Muscle of leg (tissue), 3 donors: ENCODE measurements at regions not wholly inside any gene's neighbourhood (a gene's known extent, or its start where the extent isn't known, plus 50 kb on each side); places are given as distances from the start of the nearest gene placed in this dataset.

Experiments used
- DNase-seq: peaks from one replicate; pipeline ENCODE4 v3.0.0; 2013
- H3K27ac ChIP-seq: one replicate; pipeline ENCODE4 v1.5.1; 2013; ENCODE audit warnings: mild to moderate bottlenecking, low read length, control low read depth
- H3K27me3 ChIP-seq: one replicate; pipeline ENCODE4 v1.6.1; 2013; ENCODE audit warnings: low read length; ENCODE audit not compliant: control insufficient read depth, insufficient read depth
- H3K36me3 ChIP-seq: one replicate; pipeline ENCODE4 v1.6.1; 2013; ENCODE audit warnings: low read length; ENCODE audit not compliant: control insufficient read depth, insufficient read depth
- H3K4me1 ChIP-seq: one replicate; pipeline ENCODE4 v1.6.1; 2013; ENCODE audit warnings: low read length; ENCODE audit not compliant: control insufficient read depth, insufficient read depth
- H3K4me3 ChIP-seq: one replicate; pipeline ENCODE4 v1.5.1; 2013; ENCODE audit warnings: low read length, control low read depth
- H3K9me3 ChIP-seq: replicated peaks from 2 replicates; pipeline ENCODE4 v1.6.1; 2013; ENCODE audit warnings: low read depth, low read length; ENCODE audit not compliant: control insufficient read depth
- WGBS: methylation state at CpG from one replicate; pipeline ENCODE4 v1.1.5; 2013; ENCODE audit warnings: missing lambda C conversion rate; ENCODE audit not compliant: insufficient coverage; 5-methylcytosine and 5-hydroxymethylcytosine counted together

DNA sequence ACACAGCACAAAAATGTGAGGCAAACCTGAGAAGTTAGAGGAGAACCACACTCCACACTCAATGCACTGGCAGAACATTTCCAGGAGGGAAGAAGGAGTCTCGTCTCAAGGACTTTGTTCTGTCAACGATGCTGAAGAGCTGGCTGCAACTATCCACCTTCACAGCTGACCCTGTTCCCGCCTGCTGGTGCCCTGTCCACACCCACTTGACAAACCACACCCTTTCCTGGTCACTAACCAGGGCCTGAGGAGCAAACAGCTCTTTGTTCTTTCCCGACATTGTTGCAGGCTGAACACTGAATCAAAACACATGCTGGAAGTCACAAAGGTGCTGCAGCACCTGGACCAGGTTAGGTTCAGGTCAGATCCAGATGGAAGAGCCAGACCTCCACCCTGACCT lies 92.6 kb upstream of the ARRDC4 start:
- Histone ChIP-seq H3K36me3 (no peaks in the 10 kb centered on the region), H3K9me3 (no peaks in the 10 kb centered on the region), H3K27ac (no peak overlapping the region), H3K4me1 (peaks cover 14% of the 10 kb centered on the region), H3K4me3 (no peak overlapping the region), H3K27me3 (no peaks in the 10 kb centered on the region)
- 40% methylated on average over 3 of the region's 4 CpGs for WGBS
- no peak for DNase-seq

DNA sequence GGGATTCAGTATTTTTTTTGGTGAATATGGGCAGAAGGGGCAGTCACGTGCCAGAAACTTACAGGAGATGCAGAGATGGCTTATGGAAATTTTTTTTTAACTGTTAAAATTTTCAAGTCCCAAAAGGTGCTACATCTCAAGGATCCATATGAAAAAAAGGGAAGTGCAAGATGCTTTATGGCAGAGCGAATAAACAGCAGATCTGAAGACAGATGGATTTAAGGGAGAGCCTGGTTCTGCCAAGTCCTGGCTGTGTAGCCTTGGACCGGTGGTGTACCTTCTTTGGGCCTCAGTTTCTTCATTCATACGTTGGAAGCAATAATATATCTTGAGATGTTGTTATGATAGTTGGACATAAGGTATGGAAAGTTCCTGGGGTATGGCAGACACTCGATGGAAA lies 91.5 kb upstream of the ARRDC4 start:
- Histone ChIP-seq H3K36me3 (no peaks in the 10 kb centered on the region), H3K4me1 (peaks cover 14% of the 10 kb centered on the region), H3K27ac (no peak overlapping the region), H3K4me3 (no peak overlapping the region), H3K27me3 (no peaks in the 10 kb centered on the region), H3K9me3 (no peaks in the 10 kb centered on the region)
- 67% methylated on average over 2 of the region's 5 CpGs for WGBS
- no peak for DNase-seq

DNA sequence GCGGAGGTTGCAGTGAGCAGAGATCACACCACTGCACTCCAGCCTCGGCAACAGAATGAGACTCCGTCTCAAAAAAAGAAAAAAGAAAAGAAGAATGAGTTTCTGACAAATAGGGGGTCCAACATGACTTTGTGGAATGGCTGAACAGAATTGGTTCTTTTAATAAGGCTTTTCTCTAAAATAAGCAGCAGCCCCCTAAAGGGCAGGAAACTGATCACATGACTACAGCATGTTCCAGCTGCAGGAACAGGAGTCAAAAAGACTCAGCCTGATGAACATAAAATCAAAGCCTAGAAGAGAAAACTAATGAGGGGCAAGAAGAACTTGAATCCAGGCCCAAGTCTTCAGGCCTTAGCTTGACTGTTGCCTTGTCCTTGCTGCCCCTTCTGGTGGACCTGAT lies 89.7 kb upstream of the ARRDC4 start:
- Histone ChIP-seq H3K4me3 (no peak overlapping the region), H3K9me3 (no peaks in the 10 kb centered on the region), H3K4me1 (peaks cover 14% of the 10 kb centered on the region), H3K36me3 (no peaks in the 10 kb centered on the region), H3K27me3 (no peaks in the 10 kb centered on the region), H3K27ac (no peak overlapping the region)
- WGBS: 76% methylated on average over 2 of the region's 3 CpGs
- DNase-seq: no peak

DNA sequence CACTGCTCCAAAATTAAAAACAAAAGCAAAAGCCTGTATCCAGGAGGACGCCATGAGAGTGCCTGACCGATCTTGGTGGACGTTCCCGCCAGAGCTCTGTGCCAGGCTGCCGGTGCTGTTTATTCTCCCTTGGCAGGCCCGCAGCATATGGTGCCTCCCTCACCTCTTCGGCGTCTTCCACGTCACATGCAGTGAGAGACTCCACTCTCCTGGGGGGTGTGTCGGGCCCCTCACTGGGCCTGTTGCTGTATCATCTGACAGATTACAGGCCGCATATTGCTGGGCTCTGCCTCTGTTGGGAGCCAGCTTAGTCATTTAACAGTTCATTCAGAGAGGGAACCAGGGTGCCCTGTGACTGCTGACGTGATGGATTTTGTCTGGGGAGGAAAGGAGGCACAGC lies 86.4 kb upstream of the ARRDC4 start:
- no peak overlapping the region for H3K27ac ChIP-seq
- H3K27me3 ChIP-seq: no peaks in the 10 kb centered on the region
- H3K4me1 ChIP-seq: no peaks in the 10 kb centered on the region
- H3K9me3 ChIP-seq: no peaks in the 10 kb centered on the region
- no peak overlapping the region for H3K4me3 ChIP-seq
- no peaks in the 10 kb centered on the region for H3K36me3 ChIP-seq
- no peak for DNase-seq
- WGBS: 69% methylated on average over 9 of the region's 12 CpGs

DNA sequence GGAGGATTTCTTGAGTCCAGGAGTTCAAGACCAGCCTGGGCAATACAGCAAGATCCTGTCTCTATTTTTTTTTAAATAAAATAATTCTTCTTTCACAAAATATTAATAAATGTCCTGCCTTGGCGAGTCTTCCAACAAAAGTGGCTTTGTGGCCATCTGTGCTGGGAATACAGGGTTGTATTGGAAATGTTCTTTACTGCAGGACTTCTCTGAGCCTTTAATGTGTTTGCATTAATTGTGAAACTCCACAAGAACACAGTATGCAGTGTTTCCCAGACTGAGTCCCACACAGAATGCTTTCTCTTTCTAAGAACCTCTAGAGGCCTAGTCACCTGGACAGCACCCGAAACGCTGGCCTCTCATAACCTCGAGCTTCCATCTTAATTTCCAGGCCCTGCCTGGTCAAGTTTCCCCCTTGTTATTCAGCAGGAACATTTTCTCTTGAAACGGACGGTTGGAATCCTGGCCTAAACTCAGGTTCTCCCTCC lies 85.4 kb upstream of the ARRDC4 start:
- Histone ChIP-seq H3K4me1 (no peaks in the 10 kb centered on the region), H3K36me3 (no peaks in the 10 kb centered on the region), H3K4me3 (no peak overlapping the region), H3K9me3 (no peaks in the 10 kb centered on the region), H3K27ac (no peak overlapping the region), H3K27me3 (no peaks in the 10 kb centered on the region)
- WGBS: 54% methylated on average over 5 of the region's 6 CpGs
- no peak for DNase-seq

DNA sequence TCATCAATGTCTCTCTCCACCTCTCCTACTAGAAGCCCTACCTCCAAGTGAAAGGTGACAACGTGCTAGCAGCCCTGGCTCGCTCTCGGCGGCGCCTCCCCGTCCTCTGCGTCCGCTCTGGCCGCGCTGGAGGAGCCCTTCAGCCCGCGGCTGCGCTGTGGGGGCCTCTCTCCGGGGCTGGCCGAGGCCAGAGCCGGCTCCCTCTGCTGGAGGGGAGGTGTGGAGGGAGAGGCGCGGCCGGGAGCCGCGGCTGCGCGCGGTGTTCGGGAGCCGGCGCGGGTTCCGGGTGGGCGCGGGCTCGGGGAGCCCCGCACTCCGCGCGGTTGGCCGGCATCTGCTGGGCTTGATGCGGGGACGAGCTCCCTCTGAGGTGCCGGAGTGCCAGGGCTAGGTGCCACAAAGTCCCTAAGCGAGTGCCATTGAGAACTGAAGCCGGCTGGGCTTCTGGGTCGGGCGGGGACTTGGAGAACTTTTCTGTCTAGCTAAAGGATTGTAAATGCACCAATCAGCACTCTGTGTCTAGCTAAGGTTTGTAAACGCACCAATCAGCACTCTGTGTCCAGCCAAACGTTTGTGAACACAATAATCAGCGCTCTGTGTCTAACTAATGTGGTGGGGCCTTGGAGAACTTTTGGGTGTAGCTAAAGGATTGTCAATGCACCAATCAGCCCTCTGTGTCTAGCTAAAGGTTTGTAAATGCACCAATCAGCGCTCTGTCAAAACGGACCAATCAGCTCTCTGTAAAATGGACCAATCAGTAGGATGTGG lies 84.8 kb upstream of the ARRDC4 start:
- WGBS: 54% methylated on average over 35 of the region's 49 CpGs
- Histone ChIP-seq H3K4me1 (no peaks in the 10 kb centered on the region), H3K36me3 (no peaks in the 10 kb centered on the region), H3K4me3 (no peak overlapping the region), H3K27me3 (no peaks in the 10 kb centered on the region), H3K27ac (no peak overlapping the region), H3K9me3 (no peaks in the 10 kb centered on the region)
- no peak for DNase-seq

DNA sequence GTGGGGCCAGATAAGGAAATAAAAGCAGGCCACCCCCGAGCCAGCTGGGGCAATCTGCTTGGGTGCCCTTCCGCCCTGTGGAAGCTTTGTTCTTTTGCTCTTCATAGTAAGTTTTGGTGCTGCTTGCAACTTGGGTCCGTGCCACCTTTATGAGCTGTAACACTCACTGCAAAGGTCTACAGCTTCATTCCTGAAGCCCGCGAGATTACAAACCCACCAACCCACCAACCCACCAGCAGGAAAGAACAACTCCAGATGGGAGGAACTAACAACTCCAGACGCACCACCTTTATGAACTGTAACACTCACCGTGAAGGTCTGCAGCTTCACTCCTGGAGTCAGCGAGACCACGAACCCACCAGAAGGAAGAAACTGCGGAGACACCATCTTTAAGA lies 84.2 kb upstream of the ARRDC4 start:
- H3K4me1 ChIP-seq: no peaks in the 10 kb centered on the region
- H3K36me3 ChIP-seq: no peaks in the 10 kb centered on the region
- 80% methylated on average over 8 of the region's 10 CpGs for WGBS
- H3K27ac ChIP-seq: no peak overlapping the region
- no peaks in the 10 kb centered on the region for H3K27me3 ChIP-seq
- no peak overlapping the region for H3K4me3 ChIP-seq
- no peaks in the 10 kb centered on the region for H3K9me3 ChIP-seq
- no peak for DNase-seq

DNA sequence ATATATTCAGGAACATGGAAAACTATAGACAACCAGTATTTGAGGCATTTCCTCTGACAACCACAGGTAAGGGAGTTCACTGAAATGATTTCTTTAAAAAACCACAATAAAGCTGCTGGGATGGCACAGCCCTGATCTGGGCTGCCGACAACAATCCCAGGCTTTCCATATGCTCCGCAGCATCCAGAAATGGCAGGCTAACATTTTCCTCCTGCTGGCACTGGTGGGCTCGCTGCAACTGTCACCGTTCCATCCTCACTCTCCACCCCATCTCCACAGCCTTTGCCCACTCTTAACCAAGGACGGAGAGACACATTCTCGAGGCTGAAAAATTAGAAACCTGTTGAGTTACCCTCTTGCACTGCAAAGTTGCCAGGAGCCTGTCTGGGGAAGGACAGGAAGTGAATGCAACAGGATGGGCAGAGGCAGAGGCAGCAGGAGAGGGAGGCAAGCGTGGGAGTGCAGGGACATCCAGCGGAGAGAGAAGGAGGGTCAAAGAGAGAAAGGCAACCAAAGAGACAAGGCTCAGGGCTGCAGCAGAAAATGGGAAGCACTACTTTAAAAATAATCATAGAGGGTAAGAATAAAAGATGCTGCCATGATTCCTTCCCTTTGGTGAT lies 79.0 kb upstream of the ARRDC4 start:
- WGBS: 68% methylated on average over 5 of the region's 8 CpGs
- no peaks in the 10 kb centered on the region for H3K27me3 ChIP-seq
- H3K9me3 ChIP-seq: no peaks in the 10 kb centered on the region
- H3K27ac ChIP-seq: no peak overlapping the region
- DNase-seq: no peak
- H3K4me3 ChIP-seq: no peak overlapping the region
- H3K36me3 ChIP-seq: no peaks in the 10 kb centered on the region
- no peaks in the 10 kb centered on the region for H3K4me1 ChIP-seq

DNA sequence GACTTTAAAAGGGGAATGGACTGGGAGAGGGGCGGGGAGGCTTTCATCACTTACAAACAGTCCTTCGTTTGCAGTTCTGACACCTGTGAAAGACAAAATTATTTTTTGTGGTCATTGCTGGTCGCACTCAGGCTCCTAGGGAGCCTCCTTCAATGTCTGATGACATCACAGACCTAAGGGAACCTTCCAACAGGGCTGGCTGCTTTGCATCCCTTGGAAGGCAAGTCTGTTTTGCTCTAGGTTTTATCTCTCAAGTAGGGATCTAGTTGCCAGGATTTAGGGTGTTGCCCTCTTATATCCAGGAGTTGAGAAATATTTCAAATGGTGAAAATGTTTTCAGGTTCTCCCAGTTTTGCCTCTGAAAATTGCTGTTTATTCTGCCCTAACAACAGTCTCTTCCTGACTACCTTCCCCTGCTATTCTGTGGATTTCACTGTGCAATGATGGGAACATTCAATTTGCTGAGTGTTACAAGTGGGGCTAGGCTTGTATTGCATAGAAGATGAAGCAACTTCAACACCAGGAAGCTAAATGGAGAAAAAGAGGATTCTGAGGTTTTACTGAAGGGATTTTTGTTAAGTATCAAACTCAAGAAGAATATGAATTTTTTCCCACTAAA lies 75.9 kb upstream of the ARRDC4 start:
- Histone ChIP-seq H3K27me3 (no peaks in the 10 kb centered on the region), H3K4me1 (no peaks in the 10 kb centered on the region), H3K36me3 (no peaks in the 10 kb centered on the region), H3K9me3 (no peaks in the 10 kb centered on the region), H3K4me3 (no peak overlapping the region), H3K27ac (no peak overlapping the region)
- WGBS: 40% methylated on average over 1 of the region's 3 CpGs
- no peak for DNase-seq

DNA sequence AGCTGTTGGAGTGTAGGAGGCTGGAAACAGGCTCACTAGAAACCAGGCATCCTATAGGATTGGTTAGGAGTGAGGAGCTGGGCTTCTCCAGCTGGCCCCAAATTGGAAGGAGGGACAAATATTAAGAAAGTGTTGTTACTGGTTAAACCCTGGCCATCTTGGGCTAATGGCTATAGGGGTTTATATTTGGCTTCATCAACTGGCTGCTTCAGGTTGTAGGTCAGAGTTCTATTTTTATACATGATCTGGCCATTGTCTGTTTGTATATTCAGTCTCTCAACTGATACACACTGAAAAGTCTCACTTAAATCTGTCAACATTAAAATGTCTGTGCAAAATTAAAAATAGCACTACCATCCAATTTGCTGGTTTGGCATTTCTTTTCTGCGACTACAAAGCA lies 70.2 kb upstream of the ARRDC4 start:
- H3K27me3 ChIP-seq: no peaks in the 10 kb centered on the region

More for the DNA sequence above, 70.2 kb upstream of the ARRDC4 start:
- peak; percentile 14 for DNase-seq
- peaks cover 3% of the 10 kb centered on the region for H3K4me1 ChIP-seq
- no peak overlapping the region for H3K4me3 ChIP-seq
- WGBS: no CpG with 5 or more reads among the region's 1 CpG
- H3K36me3 ChIP-seq: no peaks in the 10 kb centered on the region
- H3K27ac ChIP-seq: no peak overlapping the region
- H3K9me3 ChIP-seq: peaks cover 2% of the 10 kb centered on the region
